GM23338 (cell line): ENCODE measurements at regions not wholly inside any gene's neighbourhood (a gene's known extent, or its start where the extent isn't known, plus 50 kb on each side); places are given as distances from the start of the nearest gene placed in this dataset.

Experiments
- ATAC-seq: fragments of 200-7000 bp; cut with Tn5 transposase; 3 replicates; pipeline ENCODE4 v1.9.1; 2020
- DNase-seq: peaks from one replicate; pipeline ENCODE4 v3.0.0-alpha.2; 2015; ENCODE audit warnings: low spot score
- H2AFZ ChIP-seq: fragments of 200-600 bp; sonication (generic); 2 replicates; pipeline ENCODE4 v1.8.0; 2016; ENCODE audit warnings: antibody characterized with exemption, mild to moderate bottlenecking, moderate library complexity
- H3F3A ChIP-seq: fragments of 200-600 bp; sonication (generic); replicated peaks from 2 replicates; pipeline ENCODE4 v1.8.0; 2017; ENCODE audit warnings: antibody characterized with exemption, mixed run types, low read depth
- H3K27ac ChIP-seq: fragments of 200-600 bp; sonication (generic); 2 replicates; pipeline ENCODE4 v1.6.1; 2016; ENCODE audit warnings: low read depth
- H3K27me3 ChIP-seq: fragments of 200-600 bp; sonication (generic); 2 replicates; pipeline ENCODE4 v1.8.0; 2016; ENCODE audit warnings: mild to moderate bottlenecking, mixed run types, moderate library complexity; ENCODE audit not compliant: insufficient read depth
- H3K36me3 ChIP-seq: fragments of 200-600 bp; sonication (generic); 2 replicates; pipeline ENCODE4 v1.8.0; 2016; ENCODE audit warnings: mild to moderate bottlenecking; ENCODE audit not compliant: insufficient read depth
- H3K4me1 ChIP-seq: fragments of 200-600 bp; sonication (generic); 2 replicates; pipeline ENCODE4 v1.8.0; 2016; ENCODE audit warnings: mild to moderate bottlenecking, moderate library complexity; ENCODE audit not compliant: insufficient read depth
- H3K4me2 ChIP-seq: fragments of 200-600 bp; sonication (generic); 2 replicates; pipeline ENCODE4 v1.7.1; 2017; ENCODE audit warnings: mixed run types
- H3K4me3 ChIP-seq: fragments of 200-600 bp; sonication (generic); 2 replicates; pipeline ENCODE4 v1.6.1; 2016; ENCODE audit warnings: mixed run types
- H3K79me2 ChIP-seq: fragments of 200-600 bp; sonication (generic); replicated peaks from 2 replicates; pipeline ENCODE4 v1.8.0; 2017; ENCODE audit warnings: mild to moderate bottlenecking; ENCODE audit not compliant: insufficient read depth
- H3K9me2 ChIP-seq: fragments of 200-600 bp; sonication (generic); 2 replicates; pipeline ENCODE4 v1.8.0; 2017; ENCODE audit not compliant: insufficient read depth
- H4K20me1 ChIP-seq: fragments of 200-600 bp; sonication (generic); replicated peaks from 2 replicates; pipeline ENCODE4 v1.8.0; 2017; ENCODE audit warnings: mild to moderate bottlenecking; ENCODE audit not compliant: insufficient read depth
- H3K27ac Mint-ChIP-seq: 2 replicates; pipeline ENCODE4 v1.8.0; 2020; ENCODE audit warnings: inconsistent platforms, mild to moderate bottlenecking, moderate library complexity, mixed read lengths
- H3K27me3 Mint-ChIP-seq: 3 replicates; pipeline ENCODE4 v1.8.0; 2022; ENCODE audit warnings: low read depth, mild to moderate bottlenecking, moderate library complexity, mixed read lengths, inconsistent platforms; ENCODE audit not compliant: insufficient read depth, poor library complexity
- H3K36me3 Mint-ChIP-seq: 3 replicates; pipeline ENCODE4 v1.8.0; 2021; ENCODE audit warnings: low read depth, mild to moderate bottlenecking, inconsistent platforms, moderate library complexity, mixed read lengths
- H3K4me1 Mint-ChIP-seq: 3 replicates; pipeline ENCODE4 v1.8.0; 2020; ENCODE audit warnings: mild to moderate bottlenecking, inconsistent platforms, mixed read lengths
- H3K4me3 Mint-ChIP-seq: 3 replicates; pipeline ENCODE4 v1.8.0; 2021; ENCODE audit warnings: moderate library complexity, mild to moderate bottlenecking, inconsistent platforms, mixed read lengths
- H3K9me3 Mint-ChIP-seq: 3 replicates; pipeline ENCODE4 v1.8.0; 2020; ENCODE audit warnings: moderate library complexity, mild to moderate bottlenecking, inconsistent platforms, mixed read lengths
- CREB1 ChIP-seq: fragments of 250-450 bp; sonication (Bioruptor Pico); IDR thresholded peaks from 2 replicates; pipeline ENCODE4 v1.5.0; 2020; ENCODE audit warnings: low read depth, mild to moderate bottlenecking, moderate library complexity
- CTCF ChIP-seq, 2 experiments: fragments of 200-600 bp in 1 of 2; sonication (generic) in 1 of 2; conservative IDR thresholded peaks; 2 replicates each; pipeline versions ENCODE4 v1.5.1 to v1.6.1; 2016 to 2017; ENCODE audit warnings: antibody characterized with exemption in 2 of 2, low read depth in 2 of 2, mild to moderate bottlenecking in 2 of 2, moderate library complexity in 1 of 2
- EZH2 ChIP-seq: fragments of 200-600 bp; sonication (generic); IDR thresholded peaks from one replicate; pipeline ENCODE4 v1.8.0; 2017; ENCODE audit warnings: antibody characterized with exemption, mild to moderate bottlenecking, low read depth; ENCODE audit not compliant: unreplicated experiment
- JUNB ChIP-seq: IDR thresholded peaks from one replicate; pipeline ENCODE4 v1.6.1; 2016; ENCODE audit warnings: antibody characterized with exemption; ENCODE audit not compliant: unreplicated experiment
- NANOG ChIP-seq: IDR thresholded peaks from 2 replicates; pipeline ENCODE4 v1.6.1; 2016; ENCODE audit warnings: antibody characterized with exemption, borderline replicate concordance
- POLR2AphosphoS5 ChIP-seq: IDR thresholded peaks from 2 replicates; pipeline ENCODE4 v1.6.1; 2016; ENCODE audit warnings: antibody characterized with exemption, low read depth
- STAT1 ChIP-seq: IDR thresholded peaks from one replicate; pipeline ENCODE4 v1.6.1; 2016; ENCODE audit warnings: antibody characterized with exemption; ENCODE audit not compliant: unreplicated experiment
- ZNF114 ChIP-seq: fragments of 250-450 bp; sonication (Bioruptor Pico); IDR thresholded peaks from 2 replicates; pipeline ENCODE4 v1.5.0; 2020; ENCODE audit warnings: mild to moderate bottlenecking, moderate library complexity
- ZNF331 ChIP-seq: fragments of 250-450 bp; sonication (Bioruptor Pico); IDR thresholded peaks from 2 replicates; pipeline ENCODE4 v1.5.0; 2020; ENCODE audit warnings: low read depth, mild to moderate bottlenecking, moderate library complexity
- TF ChIP-seq, protein P1 (sequence below): IDR thresholded peaks from one replicate; pipeline ENCODE4 v1.6.1; 2018; ENCODE audit warnings: antibody characterized with exemption; ENCODE audit not compliant: unreplicated experiment
- TF ChIP-seq, protein P2 (sequence below): IDR thresholded peaks from 2 replicates; pipeline ENCODE4 v1.6.1; 2016; ENCODE audit warnings: antibody characterized with exemption

GRCh38 chrX:3521396-3521795 lies 174.9 kb upstream of the MXRA5 start (continued):
- TF ChIP-seq POLR2AphosphoS5 (no peak), ZNF114 (CRISPR knock-in tag) (no peak), ZNF331 (CRISPR knock-in tag) (no peak), JUNB (no peak), CREB1 (CRISPR knock-in tag) (no peak), NANOG (no peak), STAT1 (no peak)
- TF ChIP-seq, protein P1, sequence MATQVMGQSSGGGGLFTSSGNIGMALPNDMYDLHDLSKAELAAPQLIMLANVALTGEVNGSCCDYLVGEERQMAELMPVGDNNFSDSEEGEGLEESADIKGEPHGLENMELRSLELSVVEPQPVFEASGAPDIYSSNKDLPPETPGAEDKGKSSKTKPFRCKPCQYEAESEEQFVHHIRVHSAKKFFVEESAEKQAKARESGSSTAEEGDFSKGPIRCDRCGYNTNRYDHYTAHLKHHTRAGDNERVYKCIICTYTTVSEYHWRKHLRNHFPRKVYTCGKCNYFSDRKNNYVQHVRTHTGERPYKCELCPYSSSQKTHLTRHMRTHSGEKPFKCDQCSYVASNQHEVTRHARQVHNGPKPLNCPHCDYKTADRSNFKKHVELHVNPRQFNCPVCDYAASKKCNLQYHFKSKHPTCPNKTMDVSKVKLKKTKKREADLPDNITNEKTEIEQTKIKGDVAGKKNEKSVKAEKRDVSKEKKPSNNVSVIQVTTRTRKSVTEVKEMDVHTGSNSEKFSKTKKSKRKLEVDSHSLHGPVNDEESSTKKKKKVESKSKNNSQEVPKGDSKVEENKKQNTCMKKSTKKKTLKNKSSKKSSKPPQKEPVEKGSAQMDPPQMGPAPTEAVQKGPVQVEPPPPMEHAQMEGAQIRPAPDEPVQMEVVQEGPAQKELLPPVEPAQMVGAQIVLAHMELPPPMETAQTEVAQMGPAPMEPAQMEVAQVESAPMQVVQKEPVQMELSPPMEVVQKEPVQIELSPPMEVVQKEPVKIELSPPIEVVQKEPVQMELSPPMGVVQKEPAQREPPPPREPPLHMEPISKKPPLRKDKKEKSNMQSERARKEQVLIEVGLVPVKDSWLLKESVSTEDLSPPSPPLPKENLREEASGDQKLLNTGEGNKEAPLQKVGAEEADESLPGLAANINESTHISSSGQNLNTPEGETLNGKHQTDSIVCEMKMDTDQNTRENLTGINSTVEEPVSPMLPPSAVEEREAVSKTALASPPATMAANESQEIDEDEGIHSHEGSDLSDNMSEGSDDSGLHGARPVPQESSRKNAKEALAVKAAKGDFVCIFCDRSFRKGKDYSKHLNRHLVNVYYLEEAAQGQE, result no peak

GRCh38 chrX:3520982-3521381 lies 174.5 kb upstream of the MXRA5 start:
- TF ChIP-seq JUNB (no peak), CTCF (conservative IDR thresholded peaks at IDR 0.05; ENCODE audit: low read depth in 2 of 2) (no peak), ZNF114 (CRISPR knock-in tag) (no peak), CREB1 (CRISPR knock-in tag) (no peak), EZH2 (no peak), ZNF331 (CRISPR knock-in tag) (no peak), POLR2AphosphoS5 (no peak)
- TF ChIP-seq, protein P2, sequence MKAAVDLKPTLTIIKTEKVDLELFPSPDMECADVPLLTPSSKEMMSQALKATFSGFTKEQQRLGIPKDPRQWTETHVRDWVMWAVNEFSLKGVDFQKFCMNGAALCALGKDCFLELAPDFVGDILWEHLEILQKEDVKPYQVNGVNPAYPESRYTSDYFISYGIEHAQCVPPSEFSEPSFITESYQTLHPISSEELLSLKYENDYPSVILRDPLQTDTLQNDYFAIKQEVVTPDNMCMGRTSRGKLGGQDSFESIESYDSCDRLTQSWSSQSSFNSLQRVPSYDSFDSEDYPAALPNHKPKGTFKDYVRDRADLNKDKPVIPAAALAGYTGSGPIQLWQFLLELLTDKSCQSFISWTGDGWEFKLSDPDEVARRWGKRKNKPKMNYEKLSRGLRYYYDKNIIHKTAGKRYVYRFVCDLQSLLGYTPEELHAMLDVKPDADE, result no peak
- TF ChIP-seq, protein P1, result no peak
- no peak overlapping the region for H3K27ac Mint-ChIP-seq
- no peaks in the 10 kb centered on the region for H3K79me2 ChIP-seq
- H3K27ac ChIP-seq, result no peak overlapping the region
- no peaks in the 10 kb centered on the region for H3K36me3 ChIP-seq
- no peaks in the 10 kb centered on the region for H3K9me3 Mint-ChIP-seq
- DNase-seq (no peak), ATAC-seq (no peak)
- peaks cover 1% of the 10 kb centered on the region for H3K27me3 Mint-ChIP-seq
- no peaks in the 10 kb centered on the region for H3F3A ChIP-seq
- no peaks in the 10 kb centered on the region for H3K4me1 ChIP-seq
- H3K4me3 ChIP-seq, result no peak overlapping the region
- H4K20me1 ChIP-seq, result no peaks in the 10 kb centered on the region
- H3K9me2 ChIP-seq, result no peaks in the 10 kb centered on the region
- no peaks in the 10 kb centered on the region for H3K4me1 Mint-ChIP-seq
- H2AFZ ChIP-seq, result no peak overlapping the region
- H3K4me3 Mint-ChIP-seq, result no peak overlapping the region
- no peaks in the 10 kb centered on the region for H3K27me3 ChIP-seq
- no peak overlapping the region for H3K4me2 ChIP-seq
- no peaks in the 10 kb centered on the region for H3K36me3 Mint-ChIP-seq
